ENCODE measurements at regions not wholly inside any gene's neighbourhood (a gene's known extent, or its start where the extent isn't known, plus 50 kb on each side); places are given as distances from the start of the nearest gene placed in this dataset.

- DNase-seq: no peak
These were observed 633.1 kb downstream of the CDH26 start for GRCh38 chr20:60591172-60591799.

- DNase-seq: no peak
These were observed 640.3 kb downstream of the CDH26 start for GRCh38 chr20:60598528-60598927.

- no peak for DNase-seq
These were observed 641.2 kb downstream of the CDH26 start for GRCh38 chr20:60599381-60599780.

DNA sequence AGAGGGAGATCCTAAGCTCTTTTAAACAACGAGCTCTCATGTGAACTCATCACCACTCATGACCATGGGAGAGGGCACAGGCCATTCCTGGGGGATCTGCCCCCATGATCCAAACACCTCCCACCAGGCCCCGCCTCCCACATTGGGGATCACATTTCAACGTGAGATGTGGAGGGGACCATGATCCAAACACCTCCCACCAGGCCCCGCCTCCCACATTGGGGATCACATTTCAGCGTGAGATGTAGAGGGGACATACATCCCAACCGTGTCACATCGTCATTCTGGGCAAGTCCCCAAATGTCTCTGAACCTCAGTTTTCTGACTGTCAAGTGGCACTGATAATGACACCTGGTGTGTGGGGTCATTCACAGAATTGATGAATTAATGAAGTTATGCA lies 641.8 kb downstream of the CDH26 start:
- DNase-seq: no peak

GRCh38 chr20:60624066-60624465 lies 628.0 kb upstream of the CDH4 start:
- no peak for DNase-seq

DNA sequence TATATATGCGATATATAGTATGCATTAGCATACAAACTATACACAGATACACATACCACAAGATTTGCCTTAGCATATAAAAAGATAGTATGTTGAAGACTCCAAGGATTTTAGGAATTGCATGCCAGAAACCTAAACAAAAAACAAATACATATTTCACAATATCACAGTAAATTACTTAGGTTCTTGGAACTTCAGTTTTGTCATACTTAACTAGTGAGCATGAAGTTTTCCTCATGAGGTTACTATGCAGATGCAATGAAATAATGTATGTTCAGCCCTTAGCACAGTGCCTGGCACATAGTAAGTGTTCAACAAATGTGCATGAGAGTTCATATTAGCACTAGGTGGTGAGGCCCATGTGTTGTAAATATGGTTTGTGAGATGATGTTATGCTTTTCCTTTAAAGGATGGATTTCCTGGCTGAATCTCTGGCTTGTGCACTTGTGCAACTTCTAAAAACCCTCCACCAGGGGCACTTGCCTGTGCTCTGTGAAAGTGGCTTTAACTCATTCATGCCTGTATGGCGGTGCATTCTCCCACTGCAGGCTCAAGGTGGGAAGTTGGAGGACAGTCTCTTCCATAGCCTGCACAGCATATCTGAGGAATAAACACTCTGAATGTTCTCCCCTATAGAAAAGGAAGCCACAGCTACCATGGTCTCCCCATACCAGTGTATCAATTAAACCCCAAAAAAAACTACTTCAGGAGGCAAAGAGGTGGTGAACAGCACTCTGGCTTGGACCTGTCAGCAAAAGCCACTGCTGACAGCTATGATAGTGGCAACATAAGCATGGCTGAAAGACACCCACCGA lies 624.1 kb upstream of the CDH4 start:
- DNase-seq: no peak

DNA sequence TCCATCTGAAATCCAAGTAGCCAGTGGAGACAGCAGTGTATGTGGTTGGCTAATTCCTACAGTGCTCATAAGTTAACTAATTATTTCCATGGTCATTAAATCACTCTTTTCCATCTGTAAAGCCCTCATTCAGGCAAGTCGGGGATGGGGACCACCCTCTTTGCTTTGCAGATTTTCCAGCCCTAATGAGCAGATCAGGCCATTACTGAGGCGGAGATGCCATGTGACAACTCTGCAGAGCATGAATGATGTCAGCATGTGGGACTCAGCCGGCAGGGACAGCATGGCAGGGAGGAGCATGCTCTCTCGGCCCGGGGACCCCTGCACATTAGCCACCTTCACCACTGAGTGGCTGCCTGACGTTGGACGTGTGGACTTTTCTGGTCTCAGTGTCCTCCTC lies 623.3 kb upstream of the CDH4 start:
- no peak for DNase-seq

DNA sequence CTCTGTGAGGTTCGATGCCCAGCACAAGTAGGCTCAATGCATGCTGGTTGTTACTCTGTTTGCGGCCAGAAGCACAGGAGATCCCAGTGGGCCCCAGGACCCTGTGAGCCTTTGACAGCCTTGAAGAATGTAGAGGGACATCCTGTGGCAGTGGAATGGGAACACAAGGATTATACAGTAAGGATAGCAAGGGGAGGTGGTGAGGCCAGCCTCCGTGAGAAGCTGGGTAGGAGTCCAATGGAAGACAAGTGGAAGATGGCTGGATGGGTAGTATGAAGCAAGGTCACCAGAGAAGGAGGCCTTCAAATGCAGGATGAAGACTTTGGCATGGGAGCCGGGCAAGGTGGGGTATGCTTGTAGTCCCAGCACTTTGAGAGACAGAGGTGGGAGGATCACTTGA lies 622.9 kb upstream of the CDH4 start:
- DNase-seq: no peak

DNA sequence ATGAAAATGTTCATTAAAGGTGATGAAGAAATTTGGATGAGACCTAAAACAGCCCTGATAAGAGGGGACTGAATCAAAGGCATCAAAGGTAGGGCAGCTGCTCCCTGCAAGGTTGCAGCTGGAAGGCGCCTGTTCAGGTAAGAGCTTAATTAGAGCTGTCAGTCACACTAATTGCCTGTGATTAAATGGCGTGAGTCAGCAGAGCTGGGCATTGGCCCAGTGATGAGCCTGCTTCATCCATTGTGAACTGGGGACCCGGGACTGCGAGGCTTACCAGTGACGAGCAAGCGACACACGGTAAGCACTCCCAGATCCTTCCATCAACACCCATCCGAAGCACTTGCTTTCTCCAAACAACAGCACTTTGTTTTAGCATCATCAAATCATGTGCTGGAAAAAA lies 621.5 kb upstream of the CDH4 start:
- DNase-seq: no peak

DNA sequence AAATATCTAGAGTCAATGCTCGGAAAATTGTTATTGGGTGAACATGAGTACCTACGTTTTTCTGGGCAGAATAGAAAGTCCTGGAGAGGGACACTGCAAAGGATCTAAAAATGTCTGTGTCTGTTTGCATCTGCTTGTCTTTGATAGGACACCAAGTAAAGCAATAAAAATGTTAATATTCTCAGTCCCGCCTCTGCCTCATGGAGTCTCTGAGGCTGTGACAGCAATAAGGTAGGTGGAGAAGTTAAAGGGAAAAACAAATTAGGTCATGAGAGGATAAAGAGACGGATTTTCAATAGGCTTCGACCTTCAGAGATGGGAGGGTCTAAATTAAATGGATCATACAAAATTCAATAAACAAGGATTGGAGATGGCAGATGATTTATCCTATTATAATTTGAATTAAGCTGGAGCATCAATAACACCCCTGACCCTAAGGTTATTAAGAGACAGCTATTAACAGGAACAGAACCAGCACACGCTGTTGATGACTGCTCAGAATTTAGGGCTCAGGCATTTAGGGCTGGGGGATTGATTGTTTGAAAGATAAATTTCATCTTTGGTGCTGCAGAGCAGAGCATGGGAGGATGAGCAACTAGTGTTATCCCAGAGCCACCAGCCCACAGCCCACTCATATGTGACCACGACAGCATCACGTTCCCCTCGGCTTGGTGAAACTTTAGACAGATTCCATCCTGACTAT lies 620.3 kb upstream of the CDH4 start:
- no peak for DNase-seq

DNA sequence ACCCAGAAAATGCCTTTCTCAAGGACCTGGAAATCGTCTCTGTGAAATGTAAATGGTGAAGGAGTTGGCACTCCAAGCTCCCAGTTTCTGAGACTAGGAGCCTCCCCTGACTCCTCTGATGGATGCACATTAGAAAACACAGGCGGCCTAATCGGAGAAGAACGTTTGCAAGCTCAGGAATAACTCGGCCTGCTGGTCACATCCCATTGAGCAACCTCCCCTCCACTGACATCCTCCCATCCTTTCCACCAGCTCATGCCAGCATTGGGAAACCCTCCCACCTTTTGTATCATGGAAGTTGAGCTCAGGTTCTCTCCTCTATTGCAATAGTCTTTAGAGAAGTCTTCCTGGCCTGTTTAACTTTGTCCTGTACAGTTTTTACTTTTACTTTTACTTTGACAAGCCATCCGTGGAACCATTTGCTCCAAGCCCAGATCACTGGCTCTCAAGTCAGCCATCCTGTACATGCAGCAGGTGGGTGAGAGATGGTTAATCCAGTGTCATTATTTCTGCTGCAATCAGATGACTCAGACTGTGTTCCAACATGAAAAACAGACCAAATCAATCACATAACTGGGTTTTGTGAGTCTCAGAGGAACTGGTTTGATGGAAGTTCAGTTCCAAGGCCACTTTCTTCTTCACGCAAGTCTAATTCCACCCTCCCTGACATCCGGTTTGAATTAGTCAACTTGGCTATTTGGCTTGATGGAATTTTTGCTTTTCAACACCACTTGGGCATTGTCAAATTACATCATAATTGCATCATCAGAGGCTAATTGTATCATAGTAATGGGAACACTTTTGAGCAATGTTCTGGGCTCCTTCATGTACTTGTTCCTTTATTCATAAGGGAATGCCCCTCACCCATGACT lies 619.4 kb upstream of the CDH4 start:
- DNase-seq: no peak

GRCh38 chr20:60634491-60635172 lies 617.4 kb upstream of the CDH4 start:
- DNase-seq: no peak

- DNase-seq: no peak
These were observed 615.6 kb upstream of the CDH4 start for GRCh38 chr20:60636417-60636816.

DNA sequence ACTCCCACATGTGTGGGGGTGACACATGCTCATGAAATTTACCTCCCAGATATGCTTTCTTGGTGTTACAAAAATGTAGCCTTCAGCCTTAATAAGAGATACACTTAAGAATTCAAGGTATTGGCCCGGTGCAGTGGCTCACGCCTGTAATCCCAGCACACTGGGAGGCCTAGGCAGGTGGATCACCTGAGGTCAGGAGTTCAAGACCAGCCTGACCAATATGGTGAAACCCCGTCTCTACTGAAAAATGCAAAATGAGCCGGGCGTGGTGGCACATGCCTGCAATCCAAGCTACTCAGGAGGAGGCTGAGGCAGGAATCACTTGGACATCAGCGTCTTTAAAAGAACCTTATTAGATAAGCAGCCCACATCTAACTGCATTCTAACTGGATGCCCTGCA lies 614.3 kb upstream of the CDH4 start:
- DNase-seq: no peak

- DNase-seq: no peak
These were observed 613.5 kb upstream of the CDH4 start for GRCh38 chr20:60638430-60639098.

DNA sequence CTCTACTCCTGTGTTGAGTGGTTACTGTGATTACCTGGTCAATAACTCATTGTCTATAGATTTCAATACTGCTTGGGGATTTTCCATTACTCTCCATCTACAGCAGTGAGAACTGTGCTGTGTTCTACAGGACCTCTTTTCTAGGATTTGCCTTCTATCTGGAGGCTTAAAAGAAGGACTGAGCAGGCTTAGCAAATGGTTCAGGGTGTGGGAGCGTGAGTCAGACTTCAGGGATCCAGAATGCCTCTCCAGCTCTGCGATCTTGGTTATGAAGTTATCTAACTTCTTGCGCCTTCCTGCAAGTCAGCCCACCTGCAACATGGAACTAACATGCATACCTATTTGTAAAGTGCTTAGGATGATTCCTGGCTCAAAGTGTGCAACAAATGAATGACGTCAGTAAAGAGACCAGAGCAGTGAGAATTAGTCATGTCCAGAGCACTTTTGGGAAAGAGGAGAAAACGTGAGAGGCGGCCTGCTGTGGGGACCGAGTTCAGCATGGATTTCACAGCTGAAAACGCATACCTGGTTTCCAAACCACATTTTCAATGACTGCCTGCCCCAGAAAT lies 610.1 kb upstream of the CDH4 start:
- DNase-seq: no peak

- no peak for DNase-seq
These were observed 609.5 kb upstream of the CDH4 start for GRCh38 chr20:60642541-60642940.

DNA sequence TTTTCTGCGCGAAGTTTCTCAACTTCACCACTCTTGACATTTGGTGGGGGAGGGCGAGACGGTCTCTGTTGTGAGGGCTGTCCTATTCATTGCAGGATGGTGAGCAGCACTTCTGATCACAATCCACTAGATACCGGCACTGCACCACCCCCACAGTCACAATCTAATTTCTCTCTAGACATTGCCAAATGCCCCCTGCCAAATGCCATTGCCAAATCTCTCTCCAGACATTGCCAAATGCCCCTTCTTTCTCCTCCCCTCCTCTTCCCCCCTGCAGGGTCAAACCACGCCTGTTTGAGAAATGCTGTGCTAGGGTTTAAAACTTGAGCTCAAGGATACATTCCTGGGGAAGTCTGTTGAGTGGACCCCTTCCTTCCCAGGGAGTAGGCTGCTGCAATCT lies 603.5 kb upstream of the CDH4 start:
- DNase-seq: no peak

DNA sequence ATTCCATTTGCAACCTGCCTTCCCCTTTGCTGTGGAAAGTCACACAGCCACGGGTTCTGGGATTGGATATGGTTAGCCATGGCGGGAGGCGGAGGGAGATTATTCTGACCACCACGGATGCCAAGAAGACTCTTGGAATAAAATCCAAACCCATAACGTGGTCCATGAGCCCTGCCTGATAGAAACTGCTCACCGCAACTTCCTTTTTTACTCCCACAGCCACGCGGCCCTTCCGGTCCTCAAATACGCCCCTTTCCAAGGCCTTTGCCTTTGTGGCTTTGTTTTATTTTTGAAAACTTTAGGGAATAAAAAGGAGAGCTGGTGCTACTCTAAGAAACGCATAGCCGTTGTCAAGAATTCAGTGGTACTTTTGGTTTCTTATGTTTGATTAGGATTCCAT lies 602.5 kb upstream of the CDH4 start:
- DNase-seq: no peak

- DNase-seq: no peak
These were observed 602.0 kb upstream of the CDH4 start for GRCh38 chr20:60650087-60650486.

DNA sequence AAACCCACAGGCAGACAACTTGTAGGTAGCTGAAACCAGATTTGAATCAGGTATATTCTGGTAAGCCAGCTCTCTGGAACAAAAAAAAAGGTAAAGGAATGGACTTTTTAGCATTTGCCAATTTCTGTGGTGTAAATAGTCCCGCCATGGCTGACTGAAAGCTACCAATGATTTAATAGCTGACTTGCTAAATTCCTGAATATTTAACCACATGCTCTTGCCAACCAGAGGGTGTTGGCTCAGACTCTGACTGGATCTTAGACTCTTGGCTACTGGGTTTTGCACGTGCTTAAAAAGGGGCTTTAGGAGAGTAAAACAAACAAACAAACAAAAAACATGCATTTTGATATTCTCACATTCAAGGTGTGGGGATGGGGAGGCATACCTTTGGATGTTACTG lies 600.0 kb upstream of the CDH4 start:
- no peak for DNase-seq

DNA sequence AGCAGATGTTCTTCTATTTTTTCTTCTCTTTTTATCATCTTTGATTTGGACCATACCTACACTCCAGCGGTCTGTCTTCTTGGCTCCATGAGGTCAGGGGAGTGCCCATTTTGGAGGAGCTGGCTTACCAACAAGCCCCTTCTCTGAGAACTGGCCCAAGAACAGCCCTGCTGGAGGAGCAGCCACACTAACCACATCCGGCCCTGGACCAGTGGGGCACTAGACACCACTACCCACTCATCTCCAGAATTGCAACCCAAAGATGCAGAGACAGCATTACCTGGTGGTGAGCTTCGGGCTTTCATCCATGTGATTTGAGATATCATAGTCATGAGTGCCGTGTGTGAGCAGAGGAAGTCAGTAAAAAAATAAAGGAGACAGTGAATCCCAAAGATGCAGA lies 599.4 kb upstream of the CDH4 start:
- DNase-seq: no peak

Measured in NK-92 treated with Interleukin-12 subunit alpha and Interleukin-12 subunit beta, amount 100 ng/mL, for 24 hours (cell line).